GM19324 (cell line): ENCODE measurements at regions not wholly inside any gene's neighbourhood (a gene's known extent, or its start where the extent isn't known, plus 50 kb on each side); places are given as distances from the start of the nearest gene placed in this dataset.

Experiments used
- ATAC-seq: cut with Tn5 transposase; IDR thresholded peaks from one replicate; pipeline ENCODE4 v1.9.1; 2021; ENCODE audit warnings: mild to moderate bottlenecking, moderate library complexity; ENCODE audit not compliant: unreplicated experiment, low FRiP score

- ATAC-seq, result no peak
These were observed 92.1 kb upstream of the ELOVL6 start for GRCh38 chr4:110290511-110290910.

- no peak for ATAC-seq
These were observed 91.2 kb upstream of the ELOVL6 start for GRCh38 chr4:110289601-110290100.

- peak; percentile 97 for ATAC-seq
These were observed 88.7 kb upstream of the ELOVL6 start for GRCh38 chr4:110287130-110287529.

GRCh38 chr4:110278127-110278526 is 79.7 kb upstream of the ELOVL6 start:
- ATAC-seq, result no peak

GRCh38 chr4:110275871-110276270 is 77.5 kb upstream of the ELOVL6 start:
- no peak for ATAC-seq

GRCh38 chr4:110271986-110272385 is 73.6 kb upstream of the ELOVL6 start:
- no peak for ATAC-seq

GRCh38 chr4:110270492-110271197 is 72.2 kb upstream of the ELOVL6 start:
- ATAC-seq, result no peak

- ATAC-seq, result no peak
These were observed 70.4 kb upstream of the ELOVL6 start for GRCh38 chr4:110268790-110269189.

GRCh38 chr4:110268352-110268751 is 69.9 kb upstream of the ELOVL6 start:
- no peak for ATAC-seq

GRCh38 chr4:110266136-110266535 is 67.7 kb upstream of the ELOVL6 start:
- no peak for ATAC-seq

- no peak for ATAC-seq
These were observed 66.6 kb upstream of the ELOVL6 start for GRCh38 chr4:110265001-110265400.

- no peak for ATAC-seq
These were observed 61.9 kb upstream of the ELOVL6 start for GRCh38 chr4:110260299-110260698.

GRCh38 chr4:110250023-110250387 is 51.6 kb upstream of the ELOVL6 start:
- no peak for ATAC-seq

- no peak for ATAC-seq
These were observed 50.4 kb upstream of the ELOVL6 start for GRCh38 chr4:110248831-110249253.
